GM04503 (cell line): ENCODE measurements at regions not wholly inside any gene's neighbourhood (a gene's known extent, or its start where the extent isn't known, plus 50 kb on each side); places are given as distances from the start of the nearest gene placed in this dataset.

Experiments used
- DNase-seq: peaks from one replicate; pipeline ENCODE4 v3.0.0-alpha.2; 2012; ENCODE audit warnings: low read depth

DNA sequence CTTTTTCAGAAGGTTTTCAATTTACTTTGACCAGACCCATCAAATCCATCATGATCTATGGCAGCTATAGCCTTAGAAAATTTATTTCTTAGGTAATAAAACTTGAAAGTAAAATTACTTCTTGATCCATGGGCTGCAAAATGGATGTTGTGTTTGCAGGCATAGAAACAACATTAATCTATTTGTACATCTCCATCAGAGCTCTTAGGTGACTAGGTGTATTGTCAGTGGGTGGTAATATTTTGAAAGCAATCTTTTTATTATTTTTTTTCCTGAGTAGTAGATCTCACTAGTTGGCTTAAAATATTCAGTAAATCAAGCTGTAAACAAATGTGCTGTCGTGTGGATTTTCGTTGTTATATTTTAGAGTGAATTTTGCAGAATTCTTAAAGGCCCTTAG, 710.0 kb downstream of the SLITRK6 start:
- DNase-seq, result no peak

- no peak for DNase-seq
These were observed 718.5 kb downstream of the SLITRK6 start for GRCh38 chr13:85080691-85081090.

DNA sequence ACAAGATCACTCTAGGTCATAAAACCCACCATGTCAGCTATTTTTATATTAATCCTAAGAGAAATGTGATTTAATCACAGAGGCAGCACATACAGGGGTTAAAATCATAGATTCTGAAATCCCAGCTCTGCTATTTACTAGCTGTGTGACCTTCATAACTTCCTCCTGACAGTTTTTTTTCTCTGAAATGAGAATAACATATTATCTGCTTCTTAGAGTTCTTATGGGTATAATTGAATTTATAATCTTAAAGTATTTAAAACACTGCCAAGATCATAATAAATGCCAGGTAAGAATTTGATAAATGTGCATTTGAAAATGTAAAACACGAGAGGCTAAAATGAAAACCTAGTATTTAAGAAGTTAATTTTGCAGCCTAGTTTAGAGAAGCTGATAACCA, 722.9 kb downstream of the SLITRK6 start:
- DNase-seq, result no peak

GRCh38 chr13:85074543-85075313, 724.5 kb downstream of the SLITRK6 start:
- DNase-seq, result no peak

- no peak for DNase-seq
These were observed 731.0 kb downstream of the SLITRK6 start for GRCh38 chr13:85068231-85068630.

- DNase-seq, result no peak
These were observed 759.0 kb downstream of the SLITRK6 start for GRCh38 chr13:85040215-85040614.

DNA sequence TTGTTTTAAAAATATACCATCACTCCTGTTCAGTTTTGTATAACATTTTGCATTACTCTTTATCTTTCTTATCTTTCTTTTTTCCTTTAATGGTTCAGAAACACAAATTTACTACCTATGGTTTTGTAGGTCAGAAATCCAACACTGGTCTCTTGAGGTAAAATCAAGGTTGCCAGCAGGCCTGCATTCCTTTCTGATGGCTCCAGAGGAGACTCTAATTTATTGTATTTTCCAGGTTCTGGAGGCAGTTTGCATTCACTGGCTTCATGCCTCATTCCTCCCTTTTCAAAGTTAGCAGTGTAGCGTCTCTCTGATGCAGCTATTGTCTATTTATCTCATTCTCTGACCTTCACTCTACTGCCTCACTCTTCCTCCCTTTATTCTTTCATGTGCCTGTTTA, 767.4 kb downstream of the SLITRK6 start:
- no peak for DNase-seq

GRCh38 chr13:85028035-85028434, 771.2 kb downstream of the SLITRK6 start:
- DNase-seq, result no peak

GRCh38 chr13:85019121-85019520, 780.1 kb downstream of the SLITRK6 start:
- no peak for DNase-seq

DNA sequence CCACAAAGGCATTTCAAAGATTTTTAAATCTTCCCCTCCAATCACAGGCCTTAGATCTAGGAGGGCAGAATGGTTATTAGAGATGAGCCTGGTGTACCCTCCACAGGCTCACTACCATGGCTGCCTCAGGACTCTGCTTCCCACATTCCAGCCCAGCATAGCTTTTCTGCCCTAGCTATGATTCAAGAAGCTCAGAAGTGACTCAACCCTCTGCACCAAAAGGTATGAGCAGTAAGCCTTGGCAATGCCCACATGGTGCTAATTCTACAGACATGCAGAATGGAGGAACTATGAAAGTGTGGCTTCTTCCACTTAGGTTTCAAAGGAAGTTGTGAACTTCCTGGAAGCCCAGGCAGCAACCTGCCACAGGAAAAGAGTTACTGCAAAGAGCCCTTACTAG, 786.2 kb downstream of the SLITRK6 start:
- DNase-seq, result no peak

- no peak for DNase-seq
These were observed 789.8 kb downstream of the SLITRK6 start for GRCh38 chr13:85009447-85009846.

DNA sequence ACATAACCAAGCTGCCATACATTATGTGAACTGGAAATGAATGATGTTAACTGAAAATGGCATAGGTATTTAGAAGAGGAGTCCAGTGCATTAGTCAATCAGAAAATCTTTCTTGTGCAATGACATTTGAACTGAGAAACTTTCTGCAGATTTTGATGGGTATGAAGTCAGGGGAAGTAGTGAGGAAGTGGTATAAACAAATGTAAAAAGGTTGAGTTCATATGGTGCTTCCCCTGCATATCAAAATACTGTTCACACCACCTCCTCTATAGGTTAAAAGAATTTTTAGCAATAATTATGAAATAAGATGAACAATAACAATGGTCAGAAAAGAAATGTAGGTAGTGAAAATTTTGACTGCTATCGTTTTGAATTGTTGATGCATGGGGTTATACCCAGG, 800.0 kb downstream of the SLITRK6 start:
- DNase-seq, result no peak

GRCh38 chr13:84998681-84999080, 800.5 kb downstream of the SLITRK6 start:
- no peak for DNase-seq

DNA sequence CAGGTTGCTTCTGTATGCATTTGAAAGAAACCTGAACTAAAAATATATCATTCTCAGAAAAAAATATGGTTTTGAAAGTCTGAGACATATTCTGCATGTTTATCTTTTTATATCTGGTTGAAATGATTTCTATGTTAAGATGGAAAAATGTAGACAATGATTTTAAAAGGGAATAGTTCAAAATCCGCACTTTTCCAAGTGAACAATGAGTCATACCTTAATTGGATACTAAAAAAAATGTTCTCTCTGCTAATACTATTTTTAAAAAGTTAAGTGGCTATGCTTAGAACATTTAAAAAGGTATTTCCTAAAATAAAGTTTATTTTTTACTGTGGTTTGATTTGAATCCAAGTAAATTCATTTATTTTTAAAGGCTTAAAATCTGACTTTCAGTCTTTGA, 801.4 kb downstream of the SLITRK6 start:
- no peak for DNase-seq

GRCh38 chr13:84994582-84994981, 804.6 kb downstream of the SLITRK6 start:
- DNase-seq, result no peak

DNA sequence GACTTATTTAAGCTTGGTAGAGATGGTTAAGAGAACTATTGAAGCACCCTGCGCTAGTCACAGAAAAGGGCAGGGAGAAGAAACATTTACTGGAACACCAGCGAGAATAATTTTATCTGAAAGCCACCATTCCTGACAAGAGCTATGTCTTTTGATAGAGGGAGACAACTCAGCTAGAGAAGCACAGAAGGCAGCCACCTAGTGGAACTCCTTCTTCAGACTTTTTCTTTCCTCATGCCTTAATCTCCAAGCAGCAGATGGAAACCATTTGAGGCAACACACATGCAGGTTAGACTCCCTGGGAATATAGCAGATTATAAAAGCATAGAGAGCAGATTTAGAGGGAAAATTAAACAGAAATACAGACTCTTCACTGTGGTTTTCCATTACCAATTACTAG, 813.4 kb downstream of the SLITRK6 start:
- DNase-seq, result no peak

- no peak for DNase-seq
These were observed 815.9 kb downstream of the SLITRK6 start for GRCh38 chr13:84983321-84983720.

DNA sequence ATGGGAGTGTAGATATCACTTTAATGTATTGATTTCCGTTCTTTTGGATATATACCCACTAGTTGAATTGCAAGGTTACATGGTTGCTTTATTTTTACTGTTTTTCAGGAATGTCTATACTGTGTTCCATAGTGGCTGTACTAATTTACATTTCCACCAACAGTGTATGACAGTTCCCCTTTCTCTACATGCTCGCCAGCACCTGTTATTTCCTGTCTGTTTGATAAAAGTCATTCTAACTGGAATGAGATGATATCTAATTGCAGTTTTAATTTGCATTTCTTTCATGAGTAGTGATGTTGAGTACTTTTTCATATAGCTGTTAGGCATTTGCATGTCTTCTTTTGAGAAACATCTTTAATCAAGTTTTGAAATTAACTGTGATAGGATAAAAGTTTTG, 818.6 kb downstream of the SLITRK6 start:
- DNase-seq, result no peak

GRCh38 chr13:84978851-84979250, 820.4 kb downstream of the SLITRK6 start:
- no peak for DNase-seq

- no peak for DNase-seq
These were observed 825.6 kb downstream of the SLITRK6 start for GRCh38 chr13:84973661-84974060.

- DNase-seq, result no peak
These were observed 826.3 kb downstream of the SLITRK6 start for GRCh38 chr13:84972907-84973306.

DNA sequence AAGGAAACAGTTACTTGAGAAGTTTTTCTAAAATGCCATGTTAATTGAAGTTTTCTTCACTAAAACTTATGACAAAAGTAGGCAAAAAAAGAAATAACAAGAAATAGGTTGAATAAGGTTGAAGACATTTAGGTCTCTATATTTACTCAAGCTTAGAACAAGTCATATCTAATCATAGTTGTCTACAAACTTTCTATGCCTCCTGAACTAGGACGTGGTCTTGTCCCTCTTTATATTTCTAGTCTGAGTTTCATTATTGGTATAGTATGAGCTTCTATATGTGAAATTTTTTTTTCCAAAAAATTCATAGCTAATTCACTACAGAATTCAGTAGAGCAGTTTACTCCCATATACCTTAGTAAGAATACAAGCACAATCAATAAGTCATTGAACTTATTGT, 836.4 kb downstream of the SLITRK6 start:
- no peak for DNase-seq

- no peak for DNase-seq
These were observed 837.0 kb downstream of the SLITRK6 start for GRCh38 chr13:84962141-84962750.

DNA sequence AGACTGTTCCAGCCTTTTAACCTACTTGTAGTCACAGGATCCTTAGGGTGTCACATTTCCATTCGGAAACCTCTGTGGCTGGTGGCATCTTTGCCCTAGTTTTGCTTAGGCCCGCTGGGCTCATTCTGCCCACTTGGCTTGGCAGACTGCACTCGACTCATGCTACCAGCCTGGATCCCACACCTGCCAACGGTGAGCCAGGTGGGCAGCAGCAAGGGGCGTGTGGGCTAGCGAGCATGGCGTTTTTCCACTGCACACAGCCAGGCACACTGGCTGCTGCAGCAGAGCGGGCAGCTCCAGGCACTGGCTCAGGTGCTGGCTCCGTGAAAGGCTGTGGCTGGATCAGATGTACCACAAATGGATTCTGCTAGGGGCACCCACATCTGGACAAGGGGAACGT, 838.2 kb downstream of the SLITRK6 start:
- DNase-seq, result no peak
